ENCODE measurements at regions not wholly inside any gene's neighbourhood (a gene's known extent, or its start where the extent isn't known, plus 50 kb on each side); places are given as distances from the start of the nearest gene placed in this dataset.

DNA sequence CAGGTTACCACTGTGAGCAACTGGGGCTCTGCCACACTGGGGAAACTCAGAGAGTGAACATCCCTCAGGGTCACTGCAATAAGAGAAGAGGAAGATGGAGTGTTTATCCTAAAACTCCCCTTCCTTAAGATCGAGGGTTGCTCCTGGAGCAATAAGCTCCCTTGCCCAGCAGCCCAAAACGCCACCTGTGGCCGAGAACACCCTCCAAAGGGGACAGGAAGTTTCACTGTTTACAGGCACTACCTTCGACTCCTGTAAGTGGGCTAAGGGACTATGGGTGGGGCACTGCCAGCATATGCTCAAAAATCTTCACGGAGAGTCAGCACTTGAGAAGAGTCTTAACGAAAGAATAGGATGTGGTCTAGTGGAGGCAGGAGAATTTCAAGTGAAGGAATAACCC is 132.5 kb downstream of the FAXC start:
- TF ChIP-seq SUZ12 (IDR thresholded peaks at IDR 0.05), result no peak
- no peak for TF ChIP-seq ARNT (IDR thresholded peaks at IDR 0.05)
- no peak for TF ChIP-seq CTBP1 (IDR thresholded peaks at IDR 0.05; ENCODE audit: borderline replicate concordance)
- no peak for TF ChIP-seq SP1 (IDR thresholded peaks at IDR 0.05)
- TF ChIP-seq FOXA1 (IDR thresholded peaks at IDR 0.05), result no peak
- no peak for TF ChIP-seq L3MBTL2 (conservative IDR thresholded peaks at IDR 0.05)
- TF ChIP-seq BHLHE40 (IDR thresholded peaks at IDR 0.05; ENCODE audit: borderline replicate concordance), result no peak
- TF ChIP-seq FOXK2 (IDR thresholded peaks at IDR 0.05), result no peak
- TF ChIP-seq ZNF384 (IDR thresholded peaks at IDR 0.05), result no peak
